Fibroblast of lung (primary cell): ENCODE measurements at regions not wholly inside any gene's neighbourhood (a gene's known extent, or its start where the extent isn't known, plus 50 kb on each side); places are given as distances from the start of the nearest gene placed in this dataset.

Source experiments
- CTCF ChIP-seq, 2 donors: IDR thresholded peaks in 1 of 2; conservative IDR thresholded peaks in 1 of 2; 1 replicate in 1 of 2; 2 replicates in 1 of 2; pipeline ENCODE4 v1.5.1; 2011 to 2012; ENCODE audit warnings: low read length in 2 of 2, control low read depth in 1 of 2, inconsistent platforms in 1 of 2, low read depth in 1 of 2, mild to moderate bottlenecking in 1 of 2
- EZH2 ChIP-seq: IDR thresholded peaks from 2 replicates; pipeline ENCODE4 v1.5.1; 2012; ENCODE audit warnings: low read length, control low read depth, mild to moderate bottlenecking; ENCODE audit errors: missing control alignments

- TF ChIP-seq EZH2 (no peak), CTCF (conservative IDR thresholded peaks at IDR 0.05 in 1 of 2, IDR thresholded peaks at IDR 0.05 in 1 of 2; ENCODE audit: low read depth in 1 of 2, low read length in 2 of 2) (no peak)
Observed at GRCh38 chr10:62653254-62653653, 151.3 kb upstream of the ADO start.
